Gastrocnemius medialis (tissue), 4 donors: ENCODE measurements at regions not wholly inside any gene's neighbourhood (a gene's known extent, or its start where the extent isn't known, plus 50 kb on each side); places are given as distances from the start of the nearest gene placed in this dataset.

Experiments used
- POLR2A ChIP-seq, 2 donors: fragments of 450-650 bp; IDR thresholded peaks; one replicate each; pipeline ENCODE4 v1.6.1; 2017; ENCODE audit warnings: antibody characterized with exemption in 2 of 2, mild to moderate bottlenecking in 2 of 2, moderate library complexity in 2 of 2
- TF ChIP-seq, protein P1 (sequence below), 5 experiments: fragments of 450-650 bp in 3 of 5; fragments of 200-600 bp in 2 of 5; sonication (generic) in 2 of 5; IDR thresholded peaks in 4 of 5; conservative IDR thresholded peaks in 1 of 5; 1 replicate in 4 of 5; 2 replicates in 1 of 5; pipeline ENCODE4 v1.5.1; 2016 to 2019; ENCODE audit warnings: antibody characterized with exemption in 5 of 5, mild to moderate bottlenecking in 3 of 5, moderate library complexity in 3 of 5

DNA sequence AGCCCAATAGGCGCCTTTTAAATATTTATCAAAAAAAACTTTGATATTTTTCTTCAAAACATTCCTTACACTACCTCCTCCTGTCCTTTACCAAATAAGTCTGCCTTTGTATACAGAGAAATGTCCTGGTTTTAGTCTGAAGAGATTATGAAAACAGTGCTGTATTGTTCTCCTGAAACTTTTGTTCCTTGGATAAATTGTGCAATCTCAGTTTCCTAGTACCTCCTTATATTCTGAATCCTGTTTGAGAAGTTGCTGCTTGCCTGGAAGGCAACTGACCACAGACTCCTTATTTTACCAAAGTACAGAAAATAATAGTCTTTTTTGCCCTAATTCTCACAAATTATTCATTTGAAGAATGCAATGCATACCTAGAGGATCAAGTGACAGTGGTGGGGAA, 349.5 kb downstream of the EPHA7 start:
- TF ChIP-seq, protein P1, sequence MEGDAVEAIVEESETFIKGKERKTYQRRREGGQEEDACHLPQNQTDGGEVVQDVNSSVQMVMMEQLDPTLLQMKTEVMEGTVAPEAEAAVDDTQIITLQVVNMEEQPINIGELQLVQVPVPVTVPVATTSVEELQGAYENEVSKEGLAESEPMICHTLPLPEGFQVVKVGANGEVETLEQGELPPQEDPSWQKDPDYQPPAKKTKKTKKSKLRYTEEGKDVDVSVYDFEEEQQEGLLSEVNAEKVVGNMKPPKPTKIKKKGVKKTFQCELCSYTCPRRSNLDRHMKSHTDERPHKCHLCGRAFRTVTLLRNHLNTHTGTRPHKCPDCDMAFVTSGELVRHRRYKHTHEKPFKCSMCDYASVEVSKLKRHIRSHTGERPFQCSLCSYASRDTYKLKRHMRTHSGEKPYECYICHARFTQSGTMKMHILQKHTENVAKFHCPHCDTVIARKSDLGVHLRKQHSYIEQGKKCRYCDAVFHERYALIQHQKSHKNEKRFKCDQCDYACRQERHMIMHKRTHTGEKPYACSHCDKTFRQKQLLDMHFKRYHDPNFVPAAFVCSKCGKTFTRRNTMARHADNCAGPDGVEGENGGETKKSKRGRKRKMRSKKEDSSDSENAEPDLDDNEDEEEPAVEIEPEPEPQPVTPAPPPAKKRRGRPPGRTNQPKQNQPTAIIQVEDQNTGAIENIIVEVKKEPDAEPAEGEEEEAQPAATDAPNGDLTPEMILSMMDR (IDR thresholded peaks at IDR 0.05 in 4 of 5, conservative IDR thresholded peaks at IDR 0.05 in 1 of 5) = no peak
- TF ChIP-seq POLR2A (IDR thresholded peaks at IDR 0.05) = no peak
